NCI-H2196 (cell line): ENCODE measurements at regions not wholly inside any gene's neighbourhood (a gene's known extent, or its start where the extent isn't known, plus 50 kb on each side); places are given as distances from the start of the nearest gene placed in this dataset.
"Not testable (repeated sequence)": the region's sequence is repeated elsewhere in the genome, so short reads cannot be mapped to it uniquely, and the experiment has no call there.

Source experiments
- DNase-seq: peaks from one replicate; lab custom pipeline; 2025; ENCODE audit not compliant: unreplicated experiment; lab: John Stamatoyannopoulos, UW

- DNase-seq = no peak
Observed at GRCh38 chr1:4463631-4464030, 190.8 kb upstream of the AJAP1 start.

DNA sequence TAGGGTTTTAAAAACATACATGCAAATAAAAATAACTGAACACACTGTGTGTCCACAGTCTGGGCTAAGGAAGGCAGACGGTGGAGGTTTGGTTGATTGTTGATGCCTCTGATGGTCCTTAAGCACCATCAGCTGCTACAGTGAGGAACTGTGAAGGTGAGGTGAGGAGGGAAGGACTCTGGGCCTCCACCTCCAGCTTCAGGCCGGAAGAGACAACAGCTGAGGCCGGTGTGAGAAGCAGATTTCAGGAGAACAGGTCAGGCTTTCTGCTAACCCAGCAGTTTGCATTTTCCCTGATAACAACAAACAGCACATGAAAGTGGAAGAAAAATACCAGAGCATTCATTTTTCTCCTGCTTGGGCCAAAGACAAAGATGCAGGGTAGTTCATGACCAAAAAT lies 189.9 kb upstream of the AJAP1 start:
- no peak for DNase-seq

DNA sequence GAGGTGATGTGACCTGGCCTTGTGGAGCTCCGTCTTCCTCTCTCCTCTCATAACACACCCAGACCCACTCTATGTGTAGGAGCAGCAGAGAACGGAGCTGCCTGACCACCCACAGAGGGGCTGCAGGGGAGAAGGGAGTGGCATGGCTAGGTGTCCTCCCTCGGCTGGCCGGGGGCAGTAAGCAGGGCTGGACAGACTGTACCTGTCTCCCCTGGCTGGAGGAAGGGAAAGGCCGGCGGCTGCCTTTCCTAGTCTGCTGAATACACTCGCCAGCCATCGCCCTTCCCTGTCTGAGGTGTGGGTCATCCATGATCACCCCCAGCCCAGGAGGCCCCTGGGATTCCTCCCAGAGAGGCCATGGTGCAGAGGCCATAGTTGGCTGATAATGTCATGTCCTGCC lies 187.2 kb upstream of the AJAP1 start:
- DNase-seq = no peak

- DNase-seq = no peak
Observed at GRCh38 chr1:4468386-4468785, 186.0 kb upstream of the AJAP1 start.

DNA sequence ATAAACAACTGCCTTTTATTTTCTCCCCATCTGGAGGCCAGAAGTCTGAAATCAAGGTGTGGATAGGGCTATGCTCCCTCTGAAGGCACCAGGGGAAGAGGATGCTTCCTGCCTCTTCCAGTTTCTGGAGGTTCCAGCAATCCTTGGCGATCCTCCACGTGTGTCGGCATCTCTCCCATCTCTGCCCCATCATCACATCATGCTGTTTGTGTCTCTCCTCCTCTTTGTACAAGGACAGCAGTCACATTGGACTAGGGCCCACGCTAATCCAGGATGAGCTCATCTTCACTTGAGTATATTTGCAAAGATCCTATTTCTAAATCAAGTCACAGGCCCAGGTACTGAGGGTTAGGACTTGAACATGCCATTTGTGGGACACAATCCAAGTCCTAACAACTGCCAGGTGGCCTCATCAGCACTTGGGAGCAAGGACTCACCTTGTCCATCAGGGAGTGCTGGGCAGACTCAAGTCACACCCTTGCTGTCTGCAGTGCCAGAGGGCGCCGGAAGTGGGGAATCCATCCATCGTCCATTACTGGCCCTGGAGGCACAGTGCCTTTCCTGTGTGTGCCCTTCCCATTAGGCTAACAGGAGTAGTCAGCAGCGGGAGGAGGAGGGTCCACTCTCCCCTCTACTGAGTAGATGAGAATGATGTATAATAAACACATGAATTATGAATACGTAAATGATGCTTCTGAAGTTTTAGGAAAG lies 185.4 kb upstream of the AJAP1 start:
- peak; percentile 44 for DNase-seq

GRCh38 chr1:4476394-4476793 lies 178.0 kb upstream of the AJAP1 start:
- no peak for DNase-seq

GRCh38 chr1:4481451-4481850 lies 173.0 kb upstream of the AJAP1 start:
- no peak for DNase-seq

DNA sequence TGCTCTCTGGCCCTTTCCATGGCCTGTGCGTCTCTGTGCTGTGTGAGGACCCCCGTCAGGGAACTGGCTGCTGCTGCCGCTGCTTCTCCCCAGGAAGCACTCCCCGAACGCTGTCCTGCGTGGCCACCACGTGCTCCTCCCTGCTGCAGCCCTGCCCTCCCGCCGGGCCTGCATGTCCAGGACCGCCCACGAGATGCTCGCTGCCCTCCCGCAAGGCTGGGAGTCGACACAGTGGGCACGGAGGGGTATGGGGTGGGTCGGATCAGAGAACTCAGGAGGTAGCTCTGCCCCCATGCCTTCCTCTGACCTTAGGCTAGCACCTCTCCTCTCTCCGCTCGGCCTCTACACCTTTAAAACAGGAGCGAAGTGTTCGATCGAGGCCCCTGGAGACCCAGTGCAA lies 171.9 kb upstream of the AJAP1 start:
- DNase-seq = no peak

DNA sequence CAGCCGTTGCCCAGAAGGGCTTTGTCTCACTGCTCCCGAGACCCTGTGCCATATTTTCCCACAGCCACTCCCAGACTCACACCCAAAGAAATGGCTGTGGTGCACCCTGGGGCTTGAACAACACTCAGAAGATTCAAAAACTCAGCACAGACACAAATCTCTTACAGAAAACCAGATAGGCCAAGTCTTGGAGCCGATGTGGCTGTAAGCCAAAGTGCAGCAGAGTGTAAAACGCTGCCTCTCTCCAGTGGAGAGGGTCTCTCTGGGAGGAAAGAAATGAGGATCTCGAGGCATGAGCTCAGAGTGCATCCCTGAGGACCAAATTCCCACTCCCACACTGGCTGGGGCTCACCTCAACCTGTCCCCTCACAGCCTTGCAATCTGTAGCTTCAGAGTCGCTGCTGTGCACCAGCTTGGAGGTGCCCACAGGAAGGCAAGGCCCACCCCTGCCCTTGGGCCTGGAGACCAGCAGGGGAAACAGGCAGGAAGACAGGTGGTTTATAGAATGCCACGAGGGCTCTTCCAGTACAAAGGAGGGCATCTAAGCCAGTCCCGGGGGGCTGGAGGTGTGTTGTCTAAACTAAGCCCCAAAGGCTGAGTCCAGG lies 171.3 kb upstream of the AJAP1 start:
- no peak for DNase-seq

DNA sequence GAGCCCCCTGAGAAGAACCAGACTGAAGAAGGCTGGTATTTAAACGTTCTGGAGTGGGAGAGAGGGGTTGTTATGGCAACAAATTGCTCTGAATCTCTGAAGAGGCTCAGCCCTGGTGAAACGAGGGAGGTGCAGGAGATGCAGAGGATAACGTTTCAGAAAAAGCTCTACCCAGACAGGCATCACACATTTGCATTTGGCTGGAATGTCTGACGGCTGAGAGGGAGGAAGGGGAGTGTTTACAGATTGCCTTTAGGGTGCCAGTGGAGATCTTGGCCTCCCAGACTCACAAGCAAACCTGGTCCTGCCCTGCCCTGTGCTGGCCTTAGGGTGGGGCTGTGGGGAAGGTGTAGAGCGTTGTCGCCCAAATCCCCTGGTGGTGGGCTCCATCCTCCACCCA lies 169.0 kb upstream of the AJAP1 start:
- peak; percentile 13 for DNase-seq

DNA sequence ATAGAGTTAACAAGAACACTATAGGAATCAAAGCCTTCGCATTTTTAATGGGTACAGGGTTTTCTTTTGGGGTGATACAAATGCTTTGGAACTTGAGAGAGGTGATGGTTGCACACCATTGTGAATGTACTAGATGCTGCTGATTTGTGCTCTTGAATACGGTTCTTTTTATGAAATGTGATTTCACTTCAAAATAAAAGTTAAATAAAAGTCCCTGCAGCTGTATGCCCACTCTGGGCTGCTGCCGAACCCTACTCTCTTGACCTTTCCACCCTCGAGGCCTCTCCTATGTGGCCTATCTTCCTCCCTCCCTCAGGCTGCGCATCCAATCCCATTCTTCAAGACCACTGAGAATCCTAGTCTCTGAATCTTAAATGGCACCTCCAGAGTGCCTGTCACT lies 168.5 kb upstream of the AJAP1 start:
- DNase-seq = no peak

- no peak for DNase-seq
Observed at GRCh38 chr1:4486408-4487120, 167.8 kb upstream of the AJAP1 start.

DNA sequence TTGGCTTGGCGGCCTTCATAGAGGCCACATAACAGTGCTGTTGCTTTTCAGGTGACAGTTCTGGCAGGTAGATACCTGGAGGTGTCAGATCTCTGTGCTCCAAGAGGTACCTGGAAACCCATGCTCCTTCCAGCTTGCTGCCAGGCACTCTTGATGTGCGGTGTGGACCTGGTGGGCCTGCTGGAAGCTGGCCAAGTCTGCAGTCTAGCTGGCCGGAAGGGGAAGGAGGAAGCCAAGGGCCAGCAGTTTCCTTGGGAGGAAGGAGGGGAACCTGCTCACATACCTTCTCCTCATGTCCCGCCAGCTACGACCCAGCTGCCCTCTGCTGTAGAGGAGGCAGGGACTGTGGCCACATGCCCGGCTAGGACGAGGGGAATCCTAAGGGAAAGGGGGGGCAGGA lies 166.4 kb upstream of the AJAP1 start:
- no peak for DNase-seq

GRCh38 chr1:4489486-4489885 lies 164.9 kb upstream of the AJAP1 start:
- no peak for DNase-seq

- not testable (repeated sequence) for DNase-seq
Observed at GRCh38 chr1:4489992-4490391, 164.4 kb upstream of the AJAP1 start.

DNA sequence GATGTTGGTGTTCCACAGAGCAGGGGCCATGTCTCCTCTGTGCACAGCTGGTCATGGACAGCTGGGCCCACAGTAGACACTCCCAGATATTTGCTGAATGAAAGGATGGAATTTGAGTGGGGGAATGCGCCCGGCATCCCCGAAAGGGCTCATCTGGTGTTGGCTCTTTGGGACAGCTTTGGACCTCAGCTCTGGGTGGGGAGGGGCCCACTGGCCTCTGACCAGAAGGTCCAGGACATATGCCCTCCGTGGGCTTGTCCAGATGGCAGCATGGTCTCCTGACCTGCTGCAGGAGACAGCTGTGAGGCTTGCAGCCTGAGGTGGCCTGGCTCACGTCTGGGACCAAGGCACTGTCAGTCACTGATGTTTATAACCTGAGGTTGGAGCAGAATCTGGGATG lies 160.4 kb upstream of the AJAP1 start:
- no peak for DNase-seq

DNA sequence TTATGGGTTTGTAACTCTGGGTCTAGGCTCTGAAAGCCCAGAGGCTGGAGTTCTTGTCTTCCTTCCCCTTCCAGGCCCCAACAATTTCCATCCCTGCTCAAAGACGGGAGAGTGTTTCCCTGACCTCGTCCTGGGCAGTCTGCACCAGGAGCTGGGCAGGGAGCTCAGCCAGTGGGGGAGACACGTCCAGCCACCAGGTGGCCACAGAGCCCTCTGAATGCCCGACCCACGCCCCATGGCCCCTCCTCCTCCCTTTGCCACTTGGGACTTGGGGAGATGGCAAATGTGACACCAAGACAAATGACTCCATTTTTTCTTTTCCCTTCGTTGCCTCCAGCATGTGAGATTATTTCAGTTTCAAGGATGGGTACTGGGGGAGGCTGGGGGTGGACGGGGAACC lies 159.9 kb upstream of the AJAP1 start:
- no peak for DNase-seq

DNA sequence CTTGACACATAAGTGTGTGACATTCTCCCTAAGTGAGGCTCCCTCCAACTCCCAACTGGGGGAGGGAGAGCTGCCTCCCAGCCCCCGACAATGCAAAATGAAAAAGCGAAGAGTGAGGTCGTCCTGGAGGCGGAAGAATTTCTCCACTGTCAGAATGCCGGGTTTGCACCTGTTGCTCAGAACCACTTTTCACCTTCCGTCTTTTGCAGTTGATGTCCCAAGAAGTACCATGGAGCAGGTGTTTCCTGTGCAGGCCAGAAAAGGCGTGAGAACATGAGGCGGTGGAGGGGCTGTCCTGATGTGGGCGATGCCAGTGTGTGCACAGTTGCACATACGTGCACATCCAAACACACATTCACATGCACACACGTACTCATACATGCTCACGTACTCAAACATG lies 158.6 kb upstream of the AJAP1 start:
- no peak for DNase-seq

DNA sequence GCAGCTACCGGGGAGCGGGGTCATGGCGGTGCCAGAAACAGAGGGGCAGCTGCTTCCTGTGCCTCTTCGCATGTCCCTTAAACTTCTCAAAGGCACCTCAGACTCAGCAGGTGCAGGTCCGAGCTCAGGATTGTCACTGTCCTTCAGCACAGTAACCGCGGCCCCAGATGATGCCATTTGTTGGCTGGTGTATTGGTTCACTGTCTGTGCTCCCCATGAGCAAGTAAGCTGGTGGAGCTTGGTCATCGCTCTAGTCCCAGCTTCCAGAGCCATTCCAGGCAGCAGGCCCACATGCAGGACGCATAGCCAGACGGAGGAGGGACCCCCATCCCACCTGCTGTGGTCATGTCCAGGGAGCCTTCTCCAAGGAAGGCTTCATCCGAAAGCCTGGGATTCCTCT lies 154.0 kb upstream of the AJAP1 start:
- DNase-seq = no peak

DNA sequence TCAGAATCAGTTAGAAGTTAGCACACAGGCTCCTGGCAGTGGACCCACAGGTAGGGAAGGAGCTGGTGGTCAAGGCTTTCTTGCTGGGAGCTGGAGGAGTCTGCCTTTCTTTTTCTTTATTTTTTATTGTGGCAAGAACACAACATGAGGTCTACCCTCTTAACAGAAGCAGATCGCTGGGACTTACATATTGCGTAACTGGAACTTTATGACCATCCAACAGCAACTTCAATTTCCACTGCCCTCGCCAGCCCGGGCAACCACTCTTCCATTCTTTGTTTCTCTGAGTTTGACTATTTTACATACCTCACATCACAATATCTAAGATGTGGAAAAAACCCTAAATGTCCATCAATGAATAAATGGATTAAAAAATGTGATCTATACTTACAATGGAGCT lies 147.8 kb upstream of the AJAP1 start:
- no peak for DNase-seq

DNA sequence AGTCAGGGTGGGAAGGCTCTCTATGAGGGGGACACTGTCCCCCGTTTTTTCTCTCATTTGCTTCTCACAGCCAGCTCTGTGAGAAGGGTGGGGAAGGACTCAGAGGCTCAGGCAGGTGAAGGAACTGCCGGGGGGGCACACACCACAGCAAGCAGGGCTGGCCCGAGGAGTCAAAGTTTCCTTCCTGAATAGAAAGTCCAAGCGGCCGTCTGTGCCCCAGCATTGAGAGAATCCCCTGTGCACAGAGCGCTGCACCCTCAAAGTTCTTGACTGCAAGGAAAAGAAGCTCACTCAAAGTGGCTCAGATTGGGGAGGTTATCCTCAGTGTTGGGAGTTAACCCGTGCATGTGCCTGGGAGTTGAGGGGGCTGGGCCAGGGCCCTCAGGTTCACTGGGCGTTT lies 145.2 kb upstream of the AJAP1 start:
- no peak for DNase-seq

- DNase-seq = no peak
Observed at GRCh38 chr1:4510276-4510691, 144.1 kb upstream of the AJAP1 start.
